AG09319 (cell line): ENCODE measurements at regions not wholly inside any gene's neighbourhood (a gene's known extent, or its start where the extent isn't known, plus 50 kb on each side); places are given as distances from the start of the nearest gene placed in this dataset.

ENCODE experiments used
- DNase-seq: peaks from one replicate; pipeline ENCODE4 v3.0.0-alpha.2; 2010; ENCODE audit warnings: low read depth; ENCODE audit errors: extremely low read depth
- CTCF ChIP-seq: IDR thresholded peaks from 2 replicates; pipeline ENCODE4 v1.5.1; 2011; ENCODE audit warnings: low read depth, mild to moderate bottlenecking, inconsistent platforms, low read length, moderate library complexity

GRCh38 chr21:27487676-27488075, 520.8 kb upstream of the ADAMTS5 start:
- no peak for TF ChIP-seq CTCF
- no peak for DNase-seq

GRCh38 chr21:27480841-27481261, 514.0 kb upstream of the ADAMTS5 start:
- no peak for TF ChIP-seq CTCF
- DNase-seq, result peak; percentile 16

GRCh38 chr21:27477296-27477695, 510.4 kb upstream of the ADAMTS5 start:
- TF ChIP-seq CTCF, result no peak
- peak; percentile 10 for DNase-seq

- TF ChIP-seq CTCF, result peak; percentile 76
- DNase-seq, result peak; percentile 38
Measured at GRCh38 chr21:27476696-27477095, 509.8 kb upstream of the ADAMTS5 start.

- no peak for DNase-seq
- no peak for TF ChIP-seq CTCF
Measured at GRCh38 chr21:27475363-27475955, 508.6 kb upstream of the ADAMTS5 start.

GRCh38 chr21:27467366-27467765, 500.5 kb upstream of the ADAMTS5 start:
- TF ChIP-seq CTCF, result no peak
- no peak for DNase-seq

- no peak for TF ChIP-seq CTCF
- no peak for DNase-seq
Measured at GRCh38 chr21:27466140-27466539, 499.3 kb upstream of the ADAMTS5 start.
